ENCODE measurements at regions not wholly inside any gene's neighbourhood (a gene's known extent, or its start where the extent isn't known, plus 50 kb on each side); places are given as distances from the start of the nearest gene placed in this dataset.

DNA sequence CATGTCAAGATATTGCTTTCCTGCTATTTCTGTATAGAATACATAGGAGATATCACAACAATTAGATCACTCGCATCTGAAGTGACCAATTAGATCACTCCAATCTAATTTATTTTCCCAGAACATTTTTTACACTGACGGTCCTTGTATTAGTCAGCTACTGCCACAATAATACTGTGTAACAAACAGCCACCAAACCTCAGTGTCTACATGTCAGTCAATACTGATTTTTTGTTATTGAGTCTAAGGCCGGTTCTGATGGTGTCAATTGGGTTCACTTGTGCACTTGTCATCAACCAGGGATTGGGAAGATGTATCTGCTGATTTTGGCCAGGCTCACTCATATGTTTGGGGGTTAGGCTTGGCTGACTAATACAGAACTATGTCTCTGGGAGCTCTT lies 275.9 kb upstream of the NFE2L3 start:
- Histone ChIP-seq H3K27ac (ENCODE audit: low read depth in 2 of 2, low read length in 1 of 2) (no peak overlapping the region), H3K4me1 (ENCODE audit: control insufficient read depth in 2 of 2, insufficient read depth in 2 of 2, low read length in 1 of 2) (no peaks in the 10 kb centered on the region), H3K4me3 (ENCODE audit: low read depth in 1 of 2, low read length in 2 of 2) (no peak overlapping the region), H3K27me3 (ENCODE audit: control insufficient read depth in 1 of 2, insufficient read depth in 2 of 2, low read length in 2 of 2) (peaks cover 2 to 15% of the 10 kb centered on the region in 2 donors), H3K9me3 (ENCODE audit: control insufficient read depth in 2 of 2, insufficient read depth in 1 of 2, low read depth in 1 of 2, low read length in 1 of 2) (peaks cover 0 to 2% of the 10 kb centered on the region in 2 donors), H3K36me3 (ENCODE audit: control insufficient read depth in 2 of 2, insufficient read depth in 2 of 2, low read length in 1 of 2) (no peaks in the 10 kb centered on the region)
- 94% methylated on average over 3 of the region's 3 CpGs for WGBS, 2 donors

- peaks cover 2 to 12% of the 10 kb centered on the region in 2 donors for H3K27me3 ChIP-seq (ENCODE audit: control insufficient read depth in 1 of 2, insufficient read depth in 2 of 2, low read length in 2 of 2)
- no peak overlapping the region for H3K27ac ChIP-seq (ENCODE audit: low read depth in 2 of 2, low read length in 1 of 2)
- H3K4me3 ChIP-seq (ENCODE audit: low read depth in 1 of 2, low read length in 2 of 2): no peak overlapping the region
- WGBS, 2 donors: 67 to 69% methylated on average over 9 of the region's 9 CpGs
- peaks cover 0 to 2% of the 10 kb centered on the region in 2 donors for H3K9me3 ChIP-seq (ENCODE audit: control insufficient read depth in 2 of 2, insufficient read depth in 1 of 2, low read depth in 1 of 2, low read length in 1 of 2)
- H3K4me1 ChIP-seq (ENCODE audit: control insufficient read depth in 2 of 2, insufficient read depth in 2 of 2, low read length in 1 of 2): no peaks in the 10 kb centered on the region
- no peaks in the 10 kb centered on the region for H3K36me3 ChIP-seq (ENCODE audit: control insufficient read depth in 2 of 2, insufficient read depth in 2 of 2, low read length in 1 of 2)
Observed at GRCh38 chr7:25877802-25878789, 273.9 kb upstream of the NFE2L3 start.

GRCh38 chr7:25879799-25880198 lies 272.2 kb upstream of the NFE2L3 start:
- H3K27me3 ChIP-seq (ENCODE audit: control insufficient read depth in 1 of 2, insufficient read depth in 2 of 2, low read length in 2 of 2): peaks cover 0 to 12% of the 10 kb centered on the region in 2 donors
- peaks cover 0 to 2% of the 10 kb centered on the region in 2 donors for H3K9me3 ChIP-seq (ENCODE audit: control insufficient read depth in 2 of 2, insufficient read depth in 1 of 2, low read depth in 1 of 2, low read length in 1 of 2)
- no peak overlapping the region for H3K27ac ChIP-seq (ENCODE audit: low read depth in 2 of 2, low read length in 1 of 2)
- H3K36me3 ChIP-seq (ENCODE audit: control insufficient read depth in 2 of 2, insufficient read depth in 2 of 2, low read length in 1 of 2): no peaks in the 10 kb centered on the region
- H3K4me1 ChIP-seq (ENCODE audit: control insufficient read depth in 2 of 2, insufficient read depth in 2 of 2, low read length in 1 of 2): no peaks in the 10 kb centered on the region
- H3K4me3 ChIP-seq (ENCODE audit: low read depth in 1 of 2, low read length in 2 of 2): no peak overlapping the region
- 91 to 96% methylated on average over 3 of the region's 3 CpGs for WGBS, 2 donors

DNA sequence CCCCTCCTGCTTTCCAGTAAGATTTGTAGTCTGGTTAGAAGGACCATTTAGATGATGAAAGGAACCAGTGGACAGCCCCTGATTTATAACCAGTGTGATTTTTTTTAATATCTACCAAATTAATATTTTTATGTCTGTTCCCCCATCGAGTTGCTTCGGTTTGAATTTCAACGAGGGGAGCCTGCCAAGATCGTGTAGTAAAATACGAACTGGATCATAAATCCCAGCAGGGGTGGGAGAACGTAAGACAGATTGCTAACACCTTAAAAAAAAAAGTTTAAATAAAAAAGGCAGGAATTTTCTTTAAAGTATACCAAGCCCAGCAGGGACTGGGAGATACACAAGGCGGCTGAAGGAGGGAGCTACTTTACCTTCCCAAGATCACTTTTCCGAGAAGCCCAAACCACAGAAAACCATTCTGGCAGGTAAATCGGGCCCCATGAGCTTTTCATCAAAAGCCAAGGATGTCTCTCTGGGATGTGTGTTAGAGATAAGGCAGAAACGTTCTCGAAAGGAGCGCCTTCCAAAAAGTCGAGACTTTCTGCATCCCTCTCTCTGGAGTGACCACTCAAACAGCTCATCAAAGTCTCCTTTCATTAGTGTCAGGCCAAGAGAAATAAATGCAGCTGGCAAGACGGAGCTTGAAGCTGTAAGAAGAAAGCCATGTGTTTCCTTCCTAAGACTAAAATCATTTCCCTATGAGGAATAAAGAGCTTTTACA lies 270.5 kb upstream of the NFE2L3 start:
- H3K4me3 ChIP-seq (ENCODE audit: low read depth in 1 of 2, low read length in 2 of 2): no peak overlapping the region
- 72 to 75% methylated on average over 14 of the region's 14 CpGs for WGBS, 2 donors
- H3K9me3 ChIP-seq (ENCODE audit: control insufficient read depth in 2 of 2, insufficient read depth in 1 of 2, low read depth in 1 of 2, low read length in 1 of 2): peaks cover 0 to under 1% of the 10 kb centered on the region in 2 donors
- H3K27ac ChIP-seq (ENCODE audit: low read depth in 2 of 2, low read length in 1 of 2): no peak overlapping the region
- no peaks in the 10 kb centered on the region for H3K36me3 ChIP-seq (ENCODE audit: control insufficient read depth in 2 of 2, insufficient read depth in 2 of 2, low read length in 1 of 2)
- no peaks in the 10 kb centered on the region for H3K4me1 ChIP-seq (ENCODE audit: control insufficient read depth in 2 of 2, insufficient read depth in 2 of 2, low read length in 1 of 2)
- H3K27me3 ChIP-seq (ENCODE audit: control insufficient read depth in 1 of 2, insufficient read depth in 2 of 2, low read length in 2 of 2): peaks cover 0 to 6% of the 10 kb centered on the region in 2 donors

DNA sequence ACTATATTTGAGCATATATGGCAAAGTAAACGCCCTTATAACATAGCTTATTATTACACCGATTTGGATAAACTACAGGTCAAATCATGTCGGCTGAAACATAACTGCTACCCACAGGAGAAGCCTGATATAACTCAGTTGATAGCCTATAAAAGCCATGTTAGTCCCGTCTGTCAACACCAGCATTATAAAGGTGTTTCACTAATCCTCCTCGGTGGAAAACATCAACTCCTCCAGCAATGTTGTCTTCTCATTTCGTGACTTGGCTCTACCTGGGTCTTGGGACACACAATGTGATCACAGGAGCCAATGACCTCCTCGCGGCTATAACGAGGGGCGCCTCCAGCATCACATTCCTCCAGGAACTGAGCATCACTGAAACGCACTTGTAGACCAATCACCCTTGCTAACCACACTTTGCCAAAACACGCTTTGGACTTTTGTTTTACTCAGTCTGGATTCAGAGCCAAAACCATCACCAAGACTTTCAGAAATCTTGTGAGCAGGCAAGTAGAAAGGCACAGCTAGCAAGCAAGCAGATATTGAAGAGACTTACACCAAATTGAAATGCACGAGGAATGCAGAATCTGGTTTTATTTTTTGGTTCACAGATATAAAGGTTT lies 269.7 kb upstream of the NFE2L3 start:
- WGBS, 2 donors: 58 to 67% methylated on average over 13 of the region's 13 CpGs
- H3K36me3 ChIP-seq (ENCODE audit: control insufficient read depth in 2 of 2, insufficient read depth in 2 of 2, low read length in 1 of 2): no peaks in the 10 kb centered on the region
- no peak overlapping the region for H3K27ac ChIP-seq (ENCODE audit: low read depth in 2 of 2, low read length in 1 of 2)
- peaks cover 0 to 6% of the 10 kb centered on the region in 2 donors for H3K27me3 ChIP-seq (ENCODE audit: control insufficient read depth in 1 of 2, insufficient read depth in 2 of 2, low read length in 2 of 2)
- no peaks in the 10 kb centered on the region for H3K4me1 ChIP-seq (ENCODE audit: control insufficient read depth in 2 of 2, insufficient read depth in 2 of 2, low read length in 1 of 2)
- no peaks in the 10 kb centered on the region for H3K9me3 ChIP-seq (ENCODE audit: control insufficient read depth in 2 of 2, insufficient read depth in 1 of 2, low read depth in 1 of 2, low read length in 1 of 2)
- H3K4me3 ChIP-seq (ENCODE audit: low read depth in 1 of 2, low read length in 2 of 2): no peak overlapping the region

GRCh38 chr7:25884265-25884828 lies 267.7 kb upstream of the NFE2L3 start:
- no peak overlapping the region for H3K27ac ChIP-seq (ENCODE audit: low read depth in 2 of 2, low read length in 1 of 2)
- no peaks in the 10 kb centered on the region for H3K36me3 ChIP-seq (ENCODE audit: control insufficient read depth in 2 of 2, insufficient read depth in 2 of 2, low read length in 1 of 2)
- WGBS, 2 donors: 83 to 87% methylated on average over 13 of the region's 13 CpGs
- peaks cover 0 to 2% of the 10 kb centered on the region in 2 donors for H3K27me3 ChIP-seq (ENCODE audit: control insufficient read depth in 1 of 2, insufficient read depth in 2 of 2, low read length in 2 of 2)
- H3K4me3 ChIP-seq (ENCODE audit: low read depth in 1 of 2, low read length in 2 of 2): no peak overlapping the region
- H3K4me1 ChIP-seq (ENCODE audit: control insufficient read depth in 2 of 2, insufficient read depth in 2 of 2, low read length in 1 of 2): no peaks in the 10 kb centered on the region
- H3K9me3 ChIP-seq (ENCODE audit: control insufficient read depth in 2 of 2, insufficient read depth in 1 of 2, low read depth in 1 of 2, low read length in 1 of 2): no peaks in the 10 kb centered on the region

DNA sequence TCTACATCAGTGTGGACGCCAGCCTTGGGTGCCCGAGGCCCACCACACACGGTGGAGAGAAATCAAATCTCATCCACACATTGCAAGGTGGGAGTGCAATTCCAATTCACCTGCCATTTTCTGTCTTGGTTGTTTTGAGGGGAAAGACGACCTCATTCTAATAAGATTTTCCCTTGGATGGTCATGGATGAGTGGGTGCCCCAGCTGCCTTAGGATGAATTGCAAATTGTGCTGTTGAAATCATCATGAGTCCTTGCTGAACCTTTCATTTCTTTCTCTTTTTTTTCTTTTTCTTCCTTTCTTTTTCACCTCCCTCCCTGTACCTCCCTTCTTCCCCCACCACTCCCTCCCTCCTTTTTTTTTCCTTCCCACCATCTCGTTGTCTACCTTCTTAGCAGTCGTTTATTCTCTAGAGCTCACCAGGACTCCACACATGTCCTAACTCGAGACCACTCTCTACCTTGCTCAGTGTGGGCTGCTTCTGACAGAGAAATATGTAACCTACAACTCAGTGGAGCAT lies 266.9 kb upstream of the NFE2L3 start:
- peaks cover 0 to 2% of the 10 kb centered on the region in 2 donors for H3K27me3 ChIP-seq (ENCODE audit: control insufficient read depth in 1 of 2, insufficient read depth in 2 of 2, low read length in 2 of 2)
- H3K4me1 ChIP-seq (ENCODE audit: control insufficient read depth in 2 of 2, insufficient read depth in 2 of 2, low read length in 1 of 2): no peaks in the 10 kb centered on the region
- H3K4me3 ChIP-seq (ENCODE audit: low read depth in 1 of 2, low read length in 2 of 2): no peak overlapping the region
- no peaks in the 10 kb centered on the region for H3K9me3 ChIP-seq (ENCODE audit: control insufficient read depth in 2 of 2, insufficient read depth in 1 of 2, low read depth in 1 of 2, low read length in 1 of 2)
- WGBS, 2 donors: 73 to 74% methylated on average over 7 of the region's 7 CpGs
- H3K27ac ChIP-seq (ENCODE audit: low read depth in 2 of 2, low read length in 1 of 2): no peak overlapping the region
- H3K36me3 ChIP-seq (ENCODE audit: control insufficient read depth in 2 of 2, insufficient read depth in 2 of 2, low read length in 1 of 2): no peaks in the 10 kb centered on the region

DNA sequence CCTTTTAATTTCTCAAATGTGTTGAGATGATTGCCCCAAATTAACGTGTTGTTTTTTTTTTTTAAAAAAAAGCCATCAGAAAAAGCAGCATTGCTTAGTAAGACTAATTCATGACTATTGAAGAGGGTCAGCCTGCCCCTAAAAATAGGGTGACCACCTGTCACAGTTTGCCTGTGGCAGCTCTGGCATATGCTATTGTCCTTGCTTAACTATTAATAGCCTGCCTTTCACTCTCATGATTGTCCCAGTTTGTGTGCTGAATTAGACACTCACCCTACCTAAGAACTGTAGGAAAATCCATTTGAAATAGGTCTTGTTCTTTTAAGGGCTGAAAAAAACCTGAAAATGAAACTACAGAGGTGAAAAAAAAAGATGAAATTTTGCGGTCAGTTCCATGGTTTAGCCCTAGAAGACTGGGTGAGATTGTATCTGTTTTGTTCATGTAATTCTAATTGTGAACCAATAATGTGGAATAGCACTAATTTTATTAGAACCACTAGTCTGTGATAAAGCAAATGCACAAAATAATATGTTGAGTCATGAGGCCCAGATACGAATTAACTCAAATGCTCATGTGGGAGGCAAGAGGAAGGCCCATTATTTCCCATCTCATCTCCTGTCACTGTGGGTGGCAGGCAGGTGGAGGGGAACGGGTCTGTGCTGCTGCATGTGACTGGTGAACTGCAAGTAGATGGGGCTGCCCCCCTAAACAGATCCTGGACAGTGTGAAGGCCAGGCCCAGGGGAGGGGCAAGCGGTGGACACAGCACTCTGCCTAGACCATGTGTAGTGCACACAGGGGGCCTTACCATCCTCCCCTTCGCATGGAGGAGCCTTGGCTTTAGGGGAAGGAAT lies 265.4 kb upstream of the NFE2L3 start:
- H3K27me3 ChIP-seq (ENCODE audit: control insufficient read depth in 1 of 2, insufficient read depth in 2 of 2, low read length in 2 of 2): peaks cover 0 to 2% of the 10 kb centered on the region in 2 donors
- no peaks in the 10 kb centered on the region for H3K4me1 ChIP-seq (ENCODE audit: control insufficient read depth in 2 of 2, insufficient read depth in 2 of 2, low read length in 1 of 2)
- H3K4me3 ChIP-seq (ENCODE audit: low read depth in 1 of 2, low read length in 2 of 2): no peak overlapping the region
- H3K9me3 ChIP-seq (ENCODE audit: control insufficient read depth in 2 of 2, insufficient read depth in 1 of 2, low read depth in 1 of 2, low read length in 1 of 2): no peaks in the 10 kb centered on the region
- H3K36me3 ChIP-seq (ENCODE audit: control insufficient read depth in 2 of 2, insufficient read depth in 2 of 2, low read length in 1 of 2): no peaks in the 10 kb centered on the region
- WGBS, 2 donors: 73% methylated on average over 6 of the region's 6 CpGs
- H3K27ac ChIP-seq (ENCODE audit: low read depth in 2 of 2, low read length in 1 of 2): no peak overlapping the region

All from esophagus (tissue), 2 donors.